B cell (primary cell): ENCODE measurements at regions not wholly inside any gene's neighbourhood (a gene's known extent, or its start where the extent isn't known, plus 50 kb on each side); places are given as distances from the start of the nearest gene placed in this dataset.

Source experiments
- EZH2 ChIP-seq: IDR thresholded peaks from 2 replicates; pipeline ENCODE4 v1.6.1; 2012; ENCODE audit warnings: borderline replicate concordance, low read depth, mild to moderate bottlenecking, moderate library complexity, low read length; ENCODE audit not compliant: insufficient read depth, poor library complexity, severe bottlenecking
- TF ChIP-seq, protein P1 (sequence below): fragments of 200-600 bp; IDR thresholded peaks from one replicate; pipeline ENCODE4 v1.8.0; 2022; ENCODE audit warnings: antibody characterized with exemption, mild to moderate bottlenecking

- TF ChIP-seq, protein P1, sequence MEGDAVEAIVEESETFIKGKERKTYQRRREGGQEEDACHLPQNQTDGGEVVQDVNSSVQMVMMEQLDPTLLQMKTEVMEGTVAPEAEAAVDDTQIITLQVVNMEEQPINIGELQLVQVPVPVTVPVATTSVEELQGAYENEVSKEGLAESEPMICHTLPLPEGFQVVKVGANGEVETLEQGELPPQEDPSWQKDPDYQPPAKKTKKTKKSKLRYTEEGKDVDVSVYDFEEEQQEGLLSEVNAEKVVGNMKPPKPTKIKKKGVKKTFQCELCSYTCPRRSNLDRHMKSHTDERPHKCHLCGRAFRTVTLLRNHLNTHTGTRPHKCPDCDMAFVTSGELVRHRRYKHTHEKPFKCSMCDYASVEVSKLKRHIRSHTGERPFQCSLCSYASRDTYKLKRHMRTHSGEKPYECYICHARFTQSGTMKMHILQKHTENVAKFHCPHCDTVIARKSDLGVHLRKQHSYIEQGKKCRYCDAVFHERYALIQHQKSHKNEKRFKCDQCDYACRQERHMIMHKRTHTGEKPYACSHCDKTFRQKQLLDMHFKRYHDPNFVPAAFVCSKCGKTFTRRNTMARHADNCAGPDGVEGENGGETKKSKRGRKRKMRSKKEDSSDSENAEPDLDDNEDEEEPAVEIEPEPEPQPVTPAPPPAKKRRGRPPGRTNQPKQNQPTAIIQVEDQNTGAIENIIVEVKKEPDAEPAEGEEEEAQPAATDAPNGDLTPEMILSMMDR, result no peak
- TF ChIP-seq EZH2, result no peak
Observed at GRCh38 chr11:131253656-131254151, 116.7 kb upstream of the NTM start.
